H9 (cell line): ENCODE measurements at regions not wholly inside any gene's neighbourhood (a gene's known extent, or its start where the extent isn't known, plus 50 kb on each side); places are given as distances from the start of the nearest gene placed in this dataset.

Source experiments
- DNase-seq: peaks from one replicate; pipeline ENCODE4 v3.0.0-alpha.2; 2017
- H2AFZ ChIP-seq: one replicate; pipeline ENCODE4 v1.6.1; 2013; ENCODE audit warnings: mild to moderate bottlenecking, low read length, control low read depth, moderate library complexity
- H2AK5ac ChIP-seq: 2 replicates; pipeline ENCODE4 v1.6.1; 2013; ENCODE audit warnings: low read length, control low read depth, mixed read lengths; ENCODE audit not compliant: insufficient read length
- H2BK120ac ChIP-seq: one replicate; pipeline ENCODE4 v1.6.1; 2013; ENCODE audit warnings: low read depth, mild to moderate bottlenecking, low read length, control low read depth, inconsistent platforms; ENCODE audit not compliant: poor library complexity, severe bottlenecking
- H2BK12ac ChIP-seq: 2 replicates; pipeline ENCODE4 v1.6.1; 2013; ENCODE audit warnings: low read length, control low read depth, mixed read lengths, low read depth; ENCODE audit not compliant: insufficient read length
- H2BK15ac ChIP-seq: 2 replicates; pipeline ENCODE4 v1.6.1; 2013; ENCODE audit warnings: low read depth, low read length, control low read depth
- H2BK20ac ChIP-seq: one replicate; pipeline ENCODE4 v1.6.1; 2013; ENCODE audit warnings: low read depth, mild to moderate bottlenecking, low read length, control low read depth, inconsistent platforms; ENCODE audit not compliant: poor library complexity, severe bottlenecking
- H2BK5ac ChIP-seq: 2 replicates; pipeline ENCODE4 v1.6.1; 2013; ENCODE audit warnings: low read length, control low read depth, mixed read lengths; ENCODE audit not compliant: insufficient read length
- H3K14ac ChIP-seq: 2 replicates; pipeline ENCODE4 v1.6.1; 2013; ENCODE audit warnings: low read length, control low read depth; ENCODE audit not compliant: insufficient read depth
- H3K18ac ChIP-seq: 2 replicates; pipeline ENCODE4 v1.6.1; 2013; ENCODE audit warnings: low read depth, mild to moderate bottlenecking, mixed read lengths, low read length, control low read depth; ENCODE audit not compliant: insufficient read length
- H3K23ac ChIP-seq: 2 replicates; pipeline ENCODE4 v1.6.1; 2013; ENCODE audit warnings: low read length, control low read depth, mixed read lengths, low read depth; ENCODE audit not compliant: insufficient read length
- H3K23me2 ChIP-seq: 2 replicates; pipeline ENCODE4 v1.6.1; 2013; ENCODE audit warnings: low read depth, mild to moderate bottlenecking, mixed read lengths, low read length, control low read depth; ENCODE audit not compliant: insufficient read length, poor library complexity, severe bottlenecking
- H3K27ac ChIP-seq: 2 replicates; pipeline ENCODE4 v1.5.1; 2013; ENCODE audit warnings: low read length, control low read depth, mixed read lengths, low read depth; ENCODE audit not compliant: insufficient read length
- H3K27me3 ChIP-seq: 2 replicates; pipeline ENCODE4 v1.6.1; 2013; ENCODE audit warnings: low read length, control low read depth, inconsistent platforms; ENCODE audit not compliant: insufficient read depth
- H3K4ac ChIP-seq: 2 replicates; pipeline ENCODE4 v1.6.1; 2013; ENCODE audit warnings: low read depth, mild to moderate bottlenecking, control low read depth, inconsistent platforms, low read length, moderate library complexity
- H3K4me1 ChIP-seq: 2 replicates; pipeline ENCODE4 v1.6.1; 2013; ENCODE audit warnings: low read length, control low read depth, inconsistent platforms; ENCODE audit not compliant: insufficient read depth
- H3K4me2 ChIP-seq: 2 replicates; pipeline ENCODE4 v1.6.1; 2013; ENCODE audit warnings: low read length, control low read depth, mixed read lengths; ENCODE audit not compliant: insufficient read length, insufficient read depth
- H3K56ac ChIP-seq: 2 replicates; pipeline ENCODE4 v1.6.1; 2013; ENCODE audit warnings: low read depth, mild to moderate bottlenecking, mixed read lengths, low read length, control low read depth; ENCODE audit not compliant: insufficient read length
- H3K79me1 ChIP-seq: 2 replicates; pipeline ENCODE4 v1.6.1; 2013; ENCODE audit warnings: low read depth, mild to moderate bottlenecking, moderate library complexity, low read length, control low read depth, inconsistent platforms; ENCODE audit not compliant: insufficient read depth, poor library complexity, severe bottlenecking
- H3K79me2 ChIP-seq: 2 replicates; pipeline ENCODE4 v1.6.1; 2013; ENCODE audit warnings: low read length, control low read depth, inconsistent platforms; ENCODE audit not compliant: insufficient read depth
- H3K9ac ChIP-seq: 2 replicates; pipeline ENCODE4 v1.6.1; 2013; ENCODE audit warnings: low read length, control low read depth, mixed read lengths; ENCODE audit not compliant: insufficient read length; ENCODE audit errors: extremely low read depth
- H3K9me3 ChIP-seq: one replicate; pipeline ENCODE4 v1.6.1; 2013; ENCODE audit warnings: low read depth, low read length, inconsistent platforms; ENCODE audit not compliant: control insufficient read depth
- H3T11ph ChIP-seq: one replicate; pipeline ENCODE4 v1.6.1; 2013; ENCODE audit warnings: mild to moderate bottlenecking, low read length, control low read depth, inconsistent platforms
- H4K20me1 ChIP-seq: one replicate; pipeline ENCODE4 v1.6.1; 2013; ENCODE audit not compliant: control insufficient read depth, insufficient read length, insufficient read depth
- H4K5ac ChIP-seq: 2 replicates; pipeline ENCODE4 v1.6.1; 2013; ENCODE audit warnings: low read depth, mild to moderate bottlenecking, mixed read lengths, low read length, control low read depth; ENCODE audit not compliant: insufficient read length
- H4K8ac ChIP-seq: replicated peaks from 2 replicates; pipeline ENCODE4 v1.6.1; 2013; ENCODE audit warnings: low read length, control low read depth, mixed read lengths, low read depth; ENCODE audit not compliant: insufficient read length
- H4K91ac ChIP-seq: 2 replicates; pipeline ENCODE4 v1.6.1; 2013; ENCODE audit warnings: low read depth, mild to moderate bottlenecking, moderate library complexity, mixed read lengths, low read length, control low read depth; ENCODE audit not compliant: insufficient read length
- H3K27ac Mint-ChIP-seq, 3 experiments: 2 replicates in 2 of 3; 3 replicates in 1 of 3; pipeline ENCODE4 v1.8.0; 2020 to 2021; ENCODE audit warnings: mixed read lengths in 3 of 3, mild to moderate bottlenecking in 1 of 3, moderate library complexity in 1 of 3
- H3K27me3 Mint-ChIP-seq: 2 replicates; pipeline ENCODE4 v1.8.0; 2021; ENCODE audit warnings: low read depth, mild to moderate bottlenecking, moderate library complexity, mixed read lengths
- H3K36me3 Mint-ChIP-seq, 3 experiments: 2 replicates in 2 of 3; 3 replicates in 1 of 3; pipeline ENCODE4 v1.8.0; 2020 to 2021; ENCODE audit warnings: low read depth in 3 of 3, mixed read lengths in 3 of 3; ENCODE audit not compliant: insufficient read depth in 1 of 3
- H3K4me1 Mint-ChIP-seq, 2 experiments: 2 replicates each; pipeline ENCODE4 v1.8.0; 2020; ENCODE audit warnings: mixed read lengths in 2 of 2
- H3K4me3 Mint-ChIP-seq, 2 experiments: 2 replicates in 1 of 2; 3 replicates in 1 of 2; pipeline ENCODE4 v1.8.0; 2020 to 2021; ENCODE audit warnings: mild to moderate bottlenecking in 2 of 2, mixed read lengths in 2 of 2, moderate library complexity in 1 of 2
- H3K9me3 Mint-ChIP-seq, 2 experiments: 2 replicates in 1 of 2; 3 replicates in 1 of 2; pipeline ENCODE4 v1.8.0; 2020; ENCODE audit warnings: mild to moderate bottlenecking in 2 of 2, mixed read lengths in 2 of 2, moderate library complexity in 1 of 2
- CTCF ChIP-seq: fragments of 200-600 bp; sonication (generic); conservative IDR thresholded peaks from 3 replicates; pipeline ENCODE4 v1.8.0; 2021; ENCODE audit warnings: antibody characterized with exemption, mild to moderate bottlenecking
- WGBS: extraction: QIAGEN DNeasy Blood & Tissue Kit; methylation state at CpG from one replicate; pipeline ENCODE4 v1.1.7; 2013; ENCODE audit warnings: missing lambda C conversion rate, low lambda C conversion rate, mixed read lengths; ENCODE audit not compliant: insufficient read length; ENCODE audit errors: extremely low coverage; 5-methylcytosine and 5-hydroxymethylcytosine counted together

- H4K91ac ChIP-seq, result no peak overlapping the region
- H2BK5ac ChIP-seq, result no peak overlapping the region
- no peak overlapping the region for H3K23ac ChIP-seq
- no peak overlapping the region for H4K5ac ChIP-seq
- no peaks in the 10 kb centered on the region for H3K79me2 ChIP-seq
- H3K36me3 Mint-ChIP-seq, result no peaks in the 10 kb centered on the region
- H3K18ac ChIP-seq, result no peak overlapping the region
- no peak overlapping the region for H3K4me2 ChIP-seq
- H3K9me3 ChIP-seq, result no peaks in the 10 kb centered on the region
- H2AK5ac ChIP-seq, result no peak overlapping the region
- peaks cover 3% of the 10 kb centered on the region; the same call in 1 of the 2 replicates for H3K27me3 Mint-ChIP-seq
- no peaks in the 10 kb centered on the region for H3K79me1 ChIP-seq
- H2BK15ac ChIP-seq, result no peak overlapping the region
- H2BK120ac ChIP-seq, result no peak overlapping the region
- no peak overlapping the region for H3K4me3 Mint-ChIP-seq
- H3K9ac ChIP-seq, result no peak overlapping the region
- no peak overlapping the region for H3T11ph ChIP-seq
- H3K56ac ChIP-seq, result no peak overlapping the region
- H3K23me2 ChIP-seq, result no peaks in the 10 kb centered on the region
- no peak overlapping the region for H2BK20ac ChIP-seq
- H3K27me3 ChIP-seq, result no peaks in the 10 kb centered on the region
- H3K27ac ChIP-seq, result no peak overlapping the region
- H3K4ac ChIP-seq, result no peak overlapping the region
- no peaks in the 10 kb centered on the region for H3K4me1 ChIP-seq
- no peaks in the 10 kb centered on the region for H4K20me1 ChIP-seq
- H3K14ac ChIP-seq, result no peak overlapping the region
- H4K8ac ChIP-seq, result no peak overlapping the region
- WGBS, result no CpG with 5 or more reads among the region's 5 CpGs
- no peaks in the 10 kb centered on the region for H3K9me3 Mint-ChIP-seq
- H2AFZ ChIP-seq, result no peak overlapping the region
- no peak for DNase-seq
- no peak overlapping the region for H2BK12ac ChIP-seq
- peaks cover 6 to 9% of the 10 kb centered on the region in 2 experiments for H3K4me1 Mint-ChIP-seq
- no peak for TF ChIP-seq CTCF
- H3K27ac Mint-ChIP-seq, result peak overlapping the region in 1 of 3 experiments; percentile 44; a peak in 2 of 7 replicates
These were observed 155.8 kb downstream of the TDRD15 start for GRCh38 chr2:21279525-21279924.
